OCI-LY7 (cell line): ENCODE measurements at regions not wholly inside any gene's neighbourhood (a gene's known extent, or its start where the extent isn't known, plus 50 kb on each side); places are given as distances from the start of the nearest gene placed in this dataset.

Experiments used
- BruUV-seq: library from RNA; stranded (reverse); fragments of 400-500 nt; replicated peaks from 2 replicates; lab custom pipeline; 2021; lab: Mats Ljungman, UMichigan
- CTCF ChIA-PET: fragments of 300-600 bp; sonication (Branson Sonifier 250); formaldehyde crosslinking; loops from one replicate; lab custom pipeline; 2022; ENCODE audit warnings: antibody characterized with exemption; ENCODE audit not compliant: unreplicated experiment; lab: Charles Lee
- POLR2A ChIA-PET: fragments of 300-600 bp; sonication (Branson Sonifier 250); formaldehyde crosslinking; loops from one replicate; lab custom pipeline; 2022; ENCODE audit warnings: antibody characterized with exemption; lab: Charles Lee
- DNase-seq: peaks from one replicate; pipeline ENCODE4 v3.0.0-alpha.2; 2015; ENCODE audit warnings: low spot score
- H2AFZ ChIP-seq: fragments of 200-600 bp; sonication (generic), shearing (Covaris generic); 2 replicates; pipeline ENCODE4 v1.6.1; 2014; ENCODE audit warnings: mild to moderate bottlenecking, antibody characterized with exemption, low read length, moderate library complexity
- H3K27ac ChIP-seq: fragments of 200-600 bp; sonication (generic); 2 replicates; pipeline ENCODE4 v1.5.1; 2014; ENCODE audit warnings: mixed run types, low read depth, mild to moderate bottlenecking, moderate library complexity, low read length, inconsistent platforms; ENCODE audit not compliant: poor library complexity, severe bottlenecking
- H3K36me3 ChIP-seq: fragments of 200-600 bp; sonication (generic); 2 replicates; pipeline ENCODE4 v1.6.1; 2014; ENCODE audit warnings: mild to moderate bottlenecking, antibody characterized with exemption, low read length, moderate library complexity, mixed read lengths; ENCODE audit not compliant: insufficient read depth
- H3K4me1 ChIP-seq: fragments of 200-600 bp; sonication (generic); 2 replicates; pipeline ENCODE4 v1.5.1; 2014; ENCODE audit warnings: mild to moderate bottlenecking, low read length; ENCODE audit not compliant: insufficient read depth, poor library complexity, severe bottlenecking
- H3K4me2 ChIP-seq: fragments of 200-600 bp; sonication (generic); 2 replicates; pipeline ENCODE4 v1.6.1; 2014; ENCODE audit warnings: mild to moderate bottlenecking, low read length
- H3K4me3 ChIP-seq: fragments of 200-600 bp; sonication (generic); 2 replicates; pipeline ENCODE4 v1.5.1; 2014; ENCODE audit warnings: mild to moderate bottlenecking, low read depth, low read length; ENCODE audit not compliant: poor library complexity, severe bottlenecking
- H3K79me2 ChIP-seq: fragments of 200-600 bp; sonication (generic); 2 replicates; pipeline ENCODE4 v1.6.1; 2016; ENCODE audit warnings: low read depth, mild to moderate bottlenecking, low read length, moderate library complexity, mixed read lengths; ENCODE audit not compliant: insufficient read depth
- H3K9me2 ChIP-seq: fragments of 200-600 bp; sonication (generic); 2 replicates; pipeline ENCODE4 v1.6.1; 2016; ENCODE audit warnings: mild to moderate bottlenecking, low read length, mixed read lengths; ENCODE audit not compliant: insufficient read depth
- H3K9me3 ChIP-seq: fragments of 200-600 bp; sonication (generic); 2 replicates; pipeline ENCODE4 v1.6.1; 2014; ENCODE audit warnings: mild to moderate bottlenecking, mixed run types, low read length, mixed read lengths
- H4K20me1 ChIP-seq: fragments of 200-600 bp; sonication (generic); 2 replicates; pipeline ENCODE4 v1.6.1; 2014; ENCODE audit warnings: mild to moderate bottlenecking, antibody characterized with exemption, low read length, moderate library complexity, mixed read lengths; ENCODE audit not compliant: insufficient read depth
- CTCF ChIP-seq: fragments of 200-600 bp; sonication (generic); conservative IDR thresholded peaks from 2 replicates; pipeline ENCODE4 v1.5.1; 2014; ENCODE audit warnings: mild to moderate bottlenecking, antibody characterized with exemption, low read length, moderate library complexity, mixed read lengths
- EZH2phosphoT487 ChIP-seq: fragments of 200-600 bp; sonication (generic); IDR thresholded peaks from 2 replicates; pipeline ENCODE4 v1.6.1; 2018; ENCODE audit warnings: low read depth, borderline replicate concordance, mild to moderate bottlenecking, mixed run types, antibody characterized with exemption, low read length, moderate library complexity, mixed read lengths
- intact Hi-C: fragments of 100-400 bp; cut with micrococcal nuclease; formaldehyde crosslinking; loops from one replicate; pipeline ENCODE4 v1.10.0; 2022; ENCODE audit not compliant: unreplicated experiment

- intact Hi-C loops = no loop called here
- H3K36me3 ChIP-seq = no peaks in the 10 kb centered on the region
- ChIA-PET POLR2A (no interaction called here), CTCF (no interaction called here)
- no peak overlapping the region for H3K4me3 ChIP-seq
- H3K27ac ChIP-seq = no peak overlapping the region
- no peaks in the 10 kb centered on the region for H3K9me2 ChIP-seq
- no TSS peak for BruUV-seq
- H2AFZ ChIP-seq = no peak overlapping the region
- H3K4me1 ChIP-seq = no peaks in the 10 kb centered on the region
- no peak for TF ChIP-seq EZH2phosphoT487
- TF ChIP-seq CTCF = no peak
- no peaks in the 10 kb centered on the region for H4K20me1 ChIP-seq
- DNase-seq = no peak
- H3K79me2 ChIP-seq = no peaks in the 10 kb centered on the region
- H3K9me3 ChIP-seq = no peaks in the 10 kb centered on the region
- H3K4me2 ChIP-seq = no peak overlapping the region
These were observed 350.9 kb upstream of the PCSK5 start for GRCh38 chr9:75539523-75539922.

GRCh38 chr9:75540185-75540584 lies 350.3 kb upstream of the PCSK5 start:
- Histone ChIP-seq H3K9me2 (no peaks in the 10 kb centered on the region), H3K4me3 (no peak overlapping the region), H2AFZ (no peak overlapping the region), H4K20me1 (no peaks in the 10 kb centered on the region), H3K4me1 (no peaks in the 10 kb centered on the region), H3K27ac (no peak overlapping the region), H3K9me3 (no peaks in the 10 kb centered on the region), H3K79me2 (no peaks in the 10 kb centered on the region), H3K36me3 (no peaks in the 10 kb centered on the region), H3K4me2 (no peak overlapping the region)
- TF ChIP-seq EZH2phosphoT487 = no peak
- TF ChIP-seq CTCF = no peak
- CTCF ChIA-PET = no interaction called here
- intact Hi-C loops = no loop called here
- POLR2A ChIA-PET = no interaction called here
- no TSS peak for BruUV-seq
- DNase-seq = no peak

GRCh38 chr9:75541734-75542133 lies 348.7 kb upstream of the PCSK5 start:
- Histone ChIP-seq H3K4me3 (no peak overlapping the region), H3K79me2 (no peaks in the 10 kb centered on the region), H2AFZ (no peak overlapping the region), H3K9me3 (no peaks in the 10 kb centered on the region), H3K4me1 (no peaks in the 10 kb centered on the region), H3K9me2 (no peaks in the 10 kb centered on the region), H3K36me3 (no peaks in the 10 kb centered on the region), H3K27ac (no peak overlapping the region), H3K4me2 (no peak overlapping the region), H4K20me1 (no peaks in the 10 kb centered on the region)
- POLR2A ChIA-PET = no interaction called here
- intact Hi-C loops = no loop called here
- no TSS peak for BruUV-seq
- no peak for TF ChIP-seq CTCF
- TF ChIP-seq EZH2phosphoT487 = no peak
- no peak for DNase-seq
- CTCF ChIA-PET = no interaction called here
